ENCODE measurements at regions not wholly inside any gene's neighbourhood (a gene's known extent, or its start where the extent isn't known, plus 50 kb on each side); places are given as distances from the start of the nearest gene placed in this dataset.

- TF ChIP-seq CTCF (conservative IDR thresholded peaks at IDR 0.05; ENCODE audit: low read depth, low read length): peak; percentile 48
- TF ChIP-seq EZH2 (IDR thresholded peaks at IDR 0.05; ENCODE audit: borderline replicate concordance, low read depth, low read length, poor library complexity, severe bottlenecking): no peak
These were observed 220.1 kb upstream of the GGTLC1 start for GRCh38 chr20:24208652-24209051.

Data from A673 (cell line).